Keratinocyte (primary cell): ENCODE measurements at regions not wholly inside any gene's neighbourhood (a gene's known extent, or its start where the extent isn't known, plus 50 kb on each side); places are given as distances from the start of the nearest gene placed in this dataset.
"Not testable (repeated sequence)": the region's sequence is repeated elsewhere in the genome, so short reads cannot be mapped to it uniquely, and the experiment has no call there.

Source experiments
- DNase-seq: peaks from one replicate; pipeline ENCODE4 v3.0.0-alpha.2; 2011; ENCODE audit warnings: low read depth, missing footprints, low spot score
- FAIRE-seq: peaks from 2 replicates; lab custom pipeline; 2011; peaks lifted over from hg19 to GRCh38; lab: Jason Lieb, UNC
- H2AFZ ChIP-seq: 2 replicates; pipeline ENCODE4 v1.6.0; 2012; ENCODE audit warnings: low read length, control low read depth, inconsistent platforms; ENCODE audit not compliant: control insufficient read depth
- H3K27ac ChIP-seq: 2 replicates; pipeline ENCODE4 v1.5.1; 2011; ENCODE audit warnings: low read length; ENCODE audit not compliant: control insufficient read depth, insufficient read depth
- H3K27me3 ChIP-seq: 3 replicates; pipeline ENCODE4 v1.6.0; 2011; ENCODE audit warnings: low read length; ENCODE audit not compliant: control insufficient read depth, insufficient read depth; ENCODE audit errors: extremely low read depth
- H3K36me3 ChIP-seq, 2 experiments: 2 replicates in 1 of 2; 3 replicates in 1 of 2; pipeline ENCODE4 v1.5.1; 2011; ENCODE audit warnings: low read length in 2 of 2, mild to moderate bottlenecking in 1 of 2; ENCODE audit not compliant: control insufficient read depth in 2 of 2, insufficient read depth in 2 of 2; ENCODE audit errors: extremely low read depth in 1 of 2
- H3K4me1 ChIP-seq: 3 replicates; pipeline ENCODE4 v1.5.1; 2011; ENCODE audit warnings: low read length; ENCODE audit not compliant: control insufficient read depth, insufficient read depth; ENCODE audit errors: extremely low read depth
- H3K4me2 ChIP-seq: 3 replicates; pipeline ENCODE4 v1.6.0; 2011; ENCODE audit warnings: low read depth, low read length; ENCODE audit not compliant: control insufficient read depth, insufficient read depth; ENCODE audit errors: extremely low read depth
- H3K4me3 ChIP-seq, 3 experiments: fragments of 200-600 bp in 1 of 3; sonication (generic) in 1 of 3; 2 replicates in 2 of 3; 3 replicates in 1 of 3; pipeline ENCODE4 v1.5.1; 2011 to 2016; ENCODE audit warnings: low read length in 3 of 3, mild to moderate bottlenecking in 3 of 3, control low read depth in 2 of 3, inconsistent platforms in 1 of 3, low read depth in 1 of 3, mixed read lengths in 1 of 3, mixed run types in 1 of 3, moderate library complexity in 1 of 3; ENCODE audit not compliant: control insufficient read depth in 2 of 3, insufficient read depth in 2 of 3; ENCODE audit errors: extremely low read depth in 1 of 3
- H3K79me2 ChIP-seq: 2 replicates; pipeline ENCODE4 v1.6.0; 2012; ENCODE audit warnings: low read length; ENCODE audit not compliant: control insufficient read depth, insufficient read depth
- H3K9ac ChIP-seq: 3 replicates; pipeline ENCODE4 v1.6.0; 2011; ENCODE audit warnings: low read length; ENCODE audit not compliant: control insufficient read depth, insufficient read depth; ENCODE audit errors: extremely low read depth
- H3K9me1 ChIP-seq: 3 replicates; pipeline ENCODE4 v1.6.0; 2011; ENCODE audit warnings: low read length; ENCODE audit not compliant: control insufficient read depth, insufficient read depth; ENCODE audit errors: extremely low read depth
- H3K9me3 ChIP-seq: 2 replicates; pipeline ENCODE4 v1.5.1; 2012; ENCODE audit warnings: low read depth, low read length; ENCODE audit not compliant: control insufficient read depth
- H4K20me1 ChIP-seq: 3 replicates; pipeline ENCODE4 v1.6.0; 2011; ENCODE audit warnings: low read length; ENCODE audit not compliant: control insufficient read depth, insufficient read depth; ENCODE audit errors: extremely low read depth
- EZH2 ChIP-seq: IDR thresholded peaks from one replicate; pipeline ENCODE4 v1.6.1; 2012; ENCODE audit warnings: inconsistent platforms, mild to moderate bottlenecking, low read length, moderate library complexity
- dilution Hi-C: fragments of 300-500 bp; cut with MboI; formaldehyde crosslinking; loops from one replicate; pipeline ENCODE4 v1.7.0; 2020; ENCODE audit warnings: low sequenced_read_pairs; ENCODE audit not compliant: extremely low pct_ligation_motif_present
- TF ChIP-seq, protein P1 (sequence below), 3 experiments: IDR thresholded peaks in 1 of 3; conservative IDR thresholded peaks in 1 of 3; optimal IDR thresholded peaks in 1 of 3; 2 replicates in 2 of 3; 3 replicates in 1 of 3; pipeline versions ENCODE3 to v1.5.1; 2011; ENCODE audit warnings: low read length in 3 of 3, mild to moderate bottlenecking in 3 of 3, moderate library complexity in 2 of 3, control low read depth in 1 of 3, inconsistent platforms in 1 of 3; ENCODE audit not compliant: insufficient read depth in 2 of 3; ENCODE audit errors: extremely low read depth in 1 of 3

DNA sequence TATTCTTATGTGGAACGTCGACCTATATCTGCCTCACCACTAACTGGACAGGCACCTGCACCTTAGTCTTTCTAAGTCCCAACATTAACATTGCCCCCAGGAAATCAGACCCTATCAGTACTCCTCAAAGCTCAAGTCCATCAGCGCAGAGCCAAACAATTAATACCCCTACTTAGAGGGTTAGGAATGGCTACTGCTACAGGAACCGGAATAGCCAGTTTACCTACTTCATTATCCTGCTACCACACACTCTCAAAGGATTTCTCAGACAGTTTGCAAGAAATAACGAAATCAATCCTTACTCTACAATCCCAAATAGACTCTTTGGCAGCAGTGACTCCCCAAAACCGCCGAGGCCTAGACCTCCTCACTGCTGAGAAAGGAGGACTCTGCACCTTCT, 123.1 kb upstream of the CRY1 start:
- H4K20me1 ChIP-seq, H3K36me3 ChIP-seq, H3K4me3 ChIP-seq, DNase-seq, H3K9me3 ChIP-seq, H3K4me1 ChIP-seq, H3K27me3 ChIP-seq, H3K79me2 ChIP-seq, H3K9ac ChIP-seq, H3K4me2 ChIP-seq, H3K9me1 ChIP-seq, dilution Hi-C loops, H3K27ac ChIP-seq, FAIRE-seq, H2AFZ ChIP-seq: not testable (repeated sequence)

DNA sequence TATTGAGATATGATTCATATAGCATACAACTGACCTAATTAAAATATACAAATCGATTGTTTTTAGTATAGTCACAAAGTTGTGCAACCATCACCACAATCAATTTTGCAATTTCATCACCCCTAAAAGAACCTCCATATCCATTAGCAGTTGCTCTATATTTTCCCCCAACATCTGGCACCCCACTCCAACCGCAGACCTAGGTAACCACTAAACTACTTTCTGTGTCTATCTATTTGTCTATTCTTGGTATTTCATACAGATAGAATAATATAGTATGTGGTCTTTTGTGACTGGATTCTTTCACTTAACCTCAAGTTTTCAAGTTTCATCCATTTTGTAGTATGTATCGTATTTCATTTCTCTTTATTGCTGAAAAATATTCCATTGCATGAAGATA, 126.0 kb upstream of the CRY1 start:
- DNase-seq: no peak
- dilution Hi-C loops: no loop called here

DNA sequence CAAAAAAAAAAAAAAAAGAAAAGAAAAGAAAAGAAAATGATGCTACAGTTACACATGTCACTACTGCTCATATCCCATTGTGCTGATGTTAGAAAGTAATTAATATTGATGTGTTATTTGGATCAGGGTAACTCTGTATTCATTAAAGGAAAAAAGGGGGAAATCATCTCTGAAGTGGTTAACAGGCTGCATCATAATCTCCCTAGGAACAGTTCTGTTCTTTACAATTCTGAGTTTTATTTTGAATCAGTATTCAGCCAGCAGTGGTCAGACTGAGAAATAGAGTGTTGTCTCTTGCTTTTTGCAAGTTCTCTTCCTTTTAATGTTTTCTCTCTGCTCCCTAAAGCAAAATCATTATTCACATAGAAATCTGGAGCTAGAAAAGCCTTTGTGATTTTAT, 128.6 kb upstream of the CRY1 start:
- no peaks in the 10 kb centered on the region for H3K79me2 ChIP-seq
- no peaks in the 10 kb centered on the region for H3K9me1 ChIP-seq
- dilution Hi-C loops: no loop called here
- H3K27me3 ChIP-seq: no peaks in the 10 kb centered on the region
- H3K9ac ChIP-seq: no peak overlapping the region
- no peaks in the 10 kb centered on the region for H4K20me1 ChIP-seq
- H3K27ac ChIP-seq: no peak overlapping the region
- H3K4me3 ChIP-seq: no peak overlapping the region
- DNase-seq (no peak), FAIRE-seq (no peak)
- no peak for TF ChIP-seq EZH2
- TF ChIP-seq, protein P1, sequence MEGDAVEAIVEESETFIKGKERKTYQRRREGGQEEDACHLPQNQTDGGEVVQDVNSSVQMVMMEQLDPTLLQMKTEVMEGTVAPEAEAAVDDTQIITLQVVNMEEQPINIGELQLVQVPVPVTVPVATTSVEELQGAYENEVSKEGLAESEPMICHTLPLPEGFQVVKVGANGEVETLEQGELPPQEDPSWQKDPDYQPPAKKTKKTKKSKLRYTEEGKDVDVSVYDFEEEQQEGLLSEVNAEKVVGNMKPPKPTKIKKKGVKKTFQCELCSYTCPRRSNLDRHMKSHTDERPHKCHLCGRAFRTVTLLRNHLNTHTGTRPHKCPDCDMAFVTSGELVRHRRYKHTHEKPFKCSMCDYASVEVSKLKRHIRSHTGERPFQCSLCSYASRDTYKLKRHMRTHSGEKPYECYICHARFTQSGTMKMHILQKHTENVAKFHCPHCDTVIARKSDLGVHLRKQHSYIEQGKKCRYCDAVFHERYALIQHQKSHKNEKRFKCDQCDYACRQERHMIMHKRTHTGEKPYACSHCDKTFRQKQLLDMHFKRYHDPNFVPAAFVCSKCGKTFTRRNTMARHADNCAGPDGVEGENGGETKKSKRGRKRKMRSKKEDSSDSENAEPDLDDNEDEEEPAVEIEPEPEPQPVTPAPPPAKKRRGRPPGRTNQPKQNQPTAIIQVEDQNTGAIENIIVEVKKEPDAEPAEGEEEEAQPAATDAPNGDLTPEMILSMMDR (optimal IDR thresholded peaks at IDR 0.05 in 1 of 3, IDR thresholded peaks at IDR 0.05 in 1 of 3, conservative IDR thresholded peaks at IDR 0.05 in 1 of 3; ENCODE audit: extremely low read depth in 1 of 3, insufficient read depth in 2 of 3, low read length in 3 of 3): no peak
- H3K4me2 ChIP-seq: no peak overlapping the region
- no peaks in the 10 kb centered on the region for H3K9me3 ChIP-seq
- peaks cover 3% of the 10 kb centered on the region for H3K4me1 ChIP-seq
- no peak overlapping the region for H2AFZ ChIP-seq
- H3K36me3 ChIP-seq: no peaks in the 10 kb centered on the region

More for the DNA sequence above, 126.0 kb upstream of the CRY1 start:
- H3K4me3 ChIP-seq: no peak overlapping the region
- H3K36me3 ChIP-seq: no peaks in the 10 kb centered on the region
- H4K20me1 ChIP-seq: no peaks in the 10 kb centered on the region
- TF ChIP-seq, protein P1 (optimal IDR thresholded peaks at IDR 0.05 in 1 of 3, IDR thresholded peaks at IDR 0.05 in 1 of 3, conservative IDR thresholded peaks at IDR 0.05 in 1 of 3; ENCODE audit: extremely low read depth in 1 of 3, insufficient read depth in 2 of 3, low read length in 3 of 3): no peak
- no peak for TF ChIP-seq EZH2
- H3K4me2 ChIP-seq: no peak overlapping the region
- H3K4me1 ChIP-seq: peaks cover 3% of the 10 kb centered on the region
- H3K9me1 ChIP-seq: no peaks in the 10 kb centered on the region
- no peaks in the 10 kb centered on the region for H3K27me3 ChIP-seq
- no peaks in the 10 kb centered on the region for H3K79me2 ChIP-seq
- no peak overlapping the region for H3K9ac ChIP-seq
- no peak for FAIRE-seq
- H3K27ac ChIP-seq: no peak overlapping the region
- H2AFZ ChIP-seq: no peak overlapping the region
- H3K9me3 ChIP-seq: no peaks in the 10 kb centered on the region
